ENCODE measurements at regions not wholly inside any gene's neighbourhood (a gene's known extent, or its start where the extent isn't known, plus 50 kb on each side); places are given as distances from the start of the nearest gene placed in this dataset.
"Not testable (repeated sequence)": the region's sequence is repeated elsewhere in the genome, so short reads cannot be mapped to it uniquely, and the experiment has no call there.

GRCh38 chr6:85750146-85750545, 107.5 kb upstream of the SYNCRIP start:
- not testable (repeated sequence) for DNase-seq (ENCODE audit: low spot score)

GRCh38 chr6:85749236-85749635, 106.5 kb upstream of the SYNCRIP start:
- DNase-seq (ENCODE audit: low spot score): no peak

GRCh38 chr6:85747666-85748065, 105.0 kb upstream of the SYNCRIP start:
- DNase-seq (ENCODE audit: low spot score): no peak

GRCh38 chr6:85747093-85747492, 104.4 kb upstream of the SYNCRIP start:
- DNase-seq (ENCODE audit: low spot score): no peak

DNA sequence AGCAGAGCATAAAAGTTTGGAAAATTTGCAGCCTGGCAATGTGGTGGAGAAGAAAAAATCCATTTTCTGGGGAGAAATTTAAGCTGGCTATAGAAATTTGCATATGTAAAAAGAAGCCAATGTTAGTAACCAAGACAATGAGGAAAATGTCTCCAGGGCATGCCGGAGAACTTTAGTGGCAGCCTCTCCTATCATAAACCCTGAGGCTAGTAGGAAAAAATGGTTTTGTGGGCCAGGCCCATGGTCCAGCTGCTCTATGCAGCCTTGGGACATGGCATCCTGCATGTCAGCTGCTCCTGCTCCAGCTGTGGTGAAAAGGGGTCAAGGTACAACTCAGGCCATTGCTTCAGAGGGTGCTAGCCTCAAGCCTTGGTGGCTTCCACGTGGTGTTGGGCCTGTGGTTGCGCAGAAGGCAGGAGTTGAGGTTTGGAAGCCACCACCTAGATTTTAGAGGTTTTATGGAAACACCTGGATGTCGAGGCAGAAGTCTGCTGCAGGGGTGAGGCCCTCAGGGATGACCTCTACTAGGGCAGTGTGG, 101.8 kb upstream of the SYNCRIP start:
- no peak for DNase-seq (ENCODE audit: low spot score)

- DNase-seq (ENCODE audit: low spot score): no peak
Observed at GRCh38 chr6:85726206-85726605, 83.5 kb upstream of the SYNCRIP start.

DNA sequence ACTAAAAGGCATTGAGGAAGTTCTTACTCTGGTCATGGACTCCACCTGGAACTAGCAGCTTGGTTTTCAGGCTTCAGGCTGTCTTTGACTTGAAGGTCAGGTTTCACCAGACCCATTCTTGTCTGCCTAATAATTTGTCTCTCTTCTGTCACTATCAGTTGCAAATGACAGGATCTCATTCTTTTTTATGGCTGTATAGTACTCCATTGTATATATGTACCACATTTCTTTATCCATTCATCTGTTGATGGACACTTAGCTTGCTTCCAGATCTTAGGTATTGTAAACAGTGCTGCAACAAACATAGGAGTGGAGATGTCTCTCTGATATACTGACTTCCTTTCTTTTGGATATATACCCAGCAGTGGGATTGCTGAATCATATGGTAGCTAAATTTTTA, 73.1 kb upstream of the SYNCRIP start:
- no peak for DNase-seq (ENCODE audit: low spot score)

DNA sequence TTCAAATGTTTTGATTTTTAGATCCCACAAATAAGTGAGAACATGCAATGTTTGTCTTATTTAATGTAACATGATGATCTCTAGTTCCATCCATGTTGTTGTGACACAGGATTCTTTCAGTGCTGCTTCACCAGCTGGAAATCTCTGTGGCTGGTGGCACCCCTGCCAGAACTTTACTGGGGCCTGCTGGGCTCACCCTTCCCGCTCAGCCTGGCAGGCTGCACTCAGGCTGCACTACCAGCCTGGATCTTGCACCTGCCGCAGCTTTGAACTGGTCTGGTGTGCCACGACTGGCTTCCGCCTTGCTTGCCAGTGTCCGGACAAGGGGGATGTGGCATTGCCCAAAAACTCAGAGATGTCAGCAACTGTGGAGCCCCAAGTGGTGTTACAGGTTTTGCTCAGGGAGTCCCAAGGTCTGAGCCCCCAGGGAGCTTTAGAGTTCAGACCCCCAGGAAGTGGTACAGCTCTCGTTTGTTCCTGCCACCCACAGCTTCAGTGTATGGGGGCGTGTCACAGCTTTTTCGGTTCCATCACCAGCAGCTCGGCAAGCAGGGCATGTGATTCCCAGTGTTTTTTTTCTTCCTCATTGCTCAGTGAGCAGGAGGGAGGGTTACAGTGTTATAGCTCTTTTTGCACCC, 72.3 kb upstream of the SYNCRIP start:
- no peak for DNase-seq (ENCODE audit: low spot score)

GRCh38 chr6:85712346-85712745, 69.7 kb upstream of the SYNCRIP start:
- DNase-seq (ENCODE audit: low spot score): no peak

DNA sequence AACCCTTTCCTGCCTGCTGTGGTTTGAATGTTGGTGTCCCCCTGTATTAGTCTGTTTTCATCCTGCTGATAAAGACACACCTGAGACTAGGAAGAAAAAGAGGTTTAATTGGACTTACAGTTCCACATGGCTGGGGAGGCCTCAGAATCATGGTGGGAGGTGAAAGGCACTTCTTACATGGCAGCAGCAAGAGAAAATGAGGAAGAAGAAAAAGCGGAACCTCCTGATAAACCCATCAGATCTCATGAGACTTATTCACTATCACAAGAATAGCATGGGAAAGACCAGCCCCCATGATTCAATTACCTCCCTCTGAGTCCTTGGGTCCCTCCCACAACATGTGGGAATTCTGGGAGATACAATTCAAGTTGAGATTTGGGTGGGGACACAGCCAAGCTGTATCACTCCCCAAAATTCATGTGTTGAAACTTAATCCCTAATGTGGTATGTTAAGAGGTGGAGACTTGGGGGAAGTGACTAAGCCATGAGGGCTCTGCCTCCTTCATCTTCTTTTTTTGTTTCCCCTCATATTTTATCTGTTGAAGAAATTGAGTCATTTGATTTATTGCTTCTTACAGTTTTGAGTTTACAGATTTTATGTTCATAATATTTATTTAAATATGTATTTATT, 64.9 kb upstream of the SYNCRIP start:
- not testable (repeated sequence) for DNase-seq (ENCODE audit: low spot score)

DNA sequence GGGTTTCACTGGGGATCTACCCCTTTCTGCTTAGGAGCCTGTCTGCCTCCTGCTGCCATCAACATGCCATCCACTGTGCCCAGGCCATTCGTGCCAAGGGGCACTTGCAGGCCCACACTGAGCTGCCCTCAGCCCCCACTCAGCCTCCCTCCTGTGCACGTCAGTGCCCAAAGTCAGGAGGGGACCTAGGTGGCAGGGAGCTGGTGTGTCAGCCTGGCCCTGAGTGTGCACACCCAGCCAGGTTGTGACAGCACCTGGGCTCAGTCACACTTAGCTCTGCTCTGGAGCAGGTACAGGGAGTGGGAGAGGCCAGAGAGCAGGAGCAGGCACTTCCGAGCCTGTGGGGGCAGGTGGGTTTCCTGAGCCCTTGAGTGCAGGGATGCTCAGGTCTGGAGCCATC, 63.6 kb upstream of the SYNCRIP start:
- no peak for DNase-seq (ENCODE audit: low spot score)

- DNase-seq (ENCODE audit: low spot score): no peak
Observed at GRCh38 chr6:85705220-85705619, 62.5 kb upstream of the SYNCRIP start.

DNA sequence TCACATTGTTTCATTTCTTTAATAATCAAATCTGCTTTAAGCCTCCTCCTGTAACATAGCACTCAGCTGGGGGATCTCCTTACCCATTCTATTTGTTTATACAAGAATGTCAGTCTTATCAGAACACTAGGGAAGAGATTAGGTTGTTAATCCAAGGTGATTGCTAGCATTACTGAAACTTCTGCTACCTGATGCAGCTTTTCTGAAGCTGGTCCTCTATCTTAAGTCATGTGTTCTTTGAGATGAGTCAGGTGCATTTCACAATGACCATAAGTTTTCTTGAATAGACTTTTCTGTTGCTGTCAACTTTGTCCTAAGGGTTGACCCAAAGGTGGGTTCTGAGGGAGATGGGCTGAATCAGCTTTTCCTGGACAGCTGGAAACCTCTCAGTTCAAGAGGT, 60.7 kb upstream of the SYNCRIP start:
- no peak for DNase-seq (ENCODE audit: low spot score)
